Erythroblast (primary cell): ENCODE measurements at regions not wholly inside any gene's neighbourhood (a gene's known extent, or its start where the extent isn't known, plus 50 kb on each side); places are given as distances from the start of the nearest gene placed in this dataset.

Experiments
- DNase-seq, 2 experiments: peaks; one replicate each; lab custom pipeline; 2025; lab: John Stamatoyannopoulos, UW
- GATA1 ChIP-seq: IDR thresholded peaks from 2 replicates; pipeline ENCODE4 v1.6.1; 2011; ENCODE audit warnings: low read depth, mild to moderate bottlenecking, control low read depth, low read length, moderate library complexity
- POLR2A ChIP-seq: IDR thresholded peaks from 2 replicates; pipeline ENCODE4 v1.6.1; 2011; ENCODE audit warnings: mild to moderate bottlenecking, low read length

- TF ChIP-seq POLR2A (no peak), GATA1 (no peak)
- DNase-seq, result no peak
These were observed 52.3 kb upstream of the ZNF536 start for GRCh38 chr19:30319876-30320275.

DNA sequence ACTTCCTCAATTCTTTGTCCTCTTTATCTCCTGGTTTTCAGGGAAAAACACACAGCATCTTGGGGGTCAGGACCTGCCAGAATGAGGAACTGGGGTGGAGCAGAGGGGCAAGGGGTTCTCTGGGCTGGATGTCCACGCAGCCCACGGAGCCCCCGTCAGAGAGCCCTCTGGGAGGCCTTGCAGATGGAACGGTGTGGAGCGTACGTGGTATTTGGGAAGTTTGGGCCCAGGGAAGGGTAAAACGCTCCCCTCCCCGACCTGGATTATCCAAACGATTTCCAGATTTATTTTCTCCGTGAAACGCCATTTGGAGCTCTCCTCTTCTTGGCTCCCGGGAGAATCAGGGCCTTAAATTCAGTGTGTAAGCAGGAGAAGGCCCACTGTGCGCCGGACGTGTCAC lies 51.7 kb upstream of the ZNF536 start:
- TF ChIP-seq GATA1, result no peak
- no peak for TF ChIP-seq POLR2A
- no peak for DNase-seq

DNA sequence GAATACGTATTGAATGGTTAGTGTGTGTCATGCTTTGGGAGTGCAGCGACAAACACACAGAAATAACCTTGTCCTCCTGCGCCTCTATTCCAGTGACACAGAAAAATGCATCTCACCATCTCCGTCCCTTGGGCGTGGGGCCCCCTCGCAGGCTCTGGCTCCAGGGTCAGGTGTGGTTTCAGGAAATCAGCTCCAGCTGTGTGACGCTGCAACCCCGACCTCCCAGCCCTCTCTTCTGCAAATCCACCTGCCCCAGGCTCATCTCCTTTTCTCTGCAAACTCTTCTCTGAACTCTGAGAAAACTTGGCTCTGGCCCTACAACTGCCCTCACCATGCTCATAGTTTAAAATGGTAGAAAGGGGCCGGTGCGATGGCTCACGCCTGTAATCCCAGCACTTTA lies 51.3 kb upstream of the ZNF536 start:
- no peak for DNase-seq
- TF ChIP-seq POLR2A (no peak), GATA1 (no peak)
